ENCODE measurements at regions not wholly inside any gene's neighbourhood (a gene's known extent, or its start where the extent isn't known, plus 50 kb on each side); places are given as distances from the start of the nearest gene placed in this dataset.
"Not testable (repeated sequence)": the region's sequence is repeated elsewhere in the genome, so short reads cannot be mapped to it uniquely, and the experiment has no call there.

DNA sequence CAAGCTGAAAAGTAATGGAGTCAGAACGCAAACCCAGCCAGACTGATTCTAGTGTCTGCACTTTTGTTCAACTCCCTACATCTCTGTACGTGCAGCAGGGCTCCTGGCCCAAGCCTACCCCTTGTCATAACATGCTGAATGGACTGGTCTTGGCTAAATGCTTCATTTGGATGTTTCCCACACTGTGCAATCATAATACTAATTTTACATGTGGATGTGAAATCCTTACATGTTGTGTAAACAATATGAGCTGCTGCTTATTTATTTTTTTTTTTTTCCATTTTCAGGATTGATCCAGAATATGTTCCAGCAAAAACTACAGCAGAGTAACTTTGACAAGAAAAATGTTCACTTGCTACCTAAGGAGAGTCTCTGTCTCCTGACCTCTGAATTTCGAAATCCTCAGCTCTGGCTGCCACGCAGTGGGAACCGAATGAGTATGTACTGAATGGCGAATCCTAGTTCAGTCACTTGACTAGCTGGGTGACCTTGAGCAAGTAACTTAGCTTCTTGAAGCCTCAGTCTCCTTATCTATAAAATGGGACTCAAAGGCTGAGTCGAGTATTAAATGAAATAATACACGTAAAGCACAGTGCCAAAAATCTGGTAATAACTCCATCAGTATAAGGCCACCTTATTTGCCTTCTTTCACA, 133.4 kb downstream of the EHF start:
- no peak for DNase-seq

DNA sequence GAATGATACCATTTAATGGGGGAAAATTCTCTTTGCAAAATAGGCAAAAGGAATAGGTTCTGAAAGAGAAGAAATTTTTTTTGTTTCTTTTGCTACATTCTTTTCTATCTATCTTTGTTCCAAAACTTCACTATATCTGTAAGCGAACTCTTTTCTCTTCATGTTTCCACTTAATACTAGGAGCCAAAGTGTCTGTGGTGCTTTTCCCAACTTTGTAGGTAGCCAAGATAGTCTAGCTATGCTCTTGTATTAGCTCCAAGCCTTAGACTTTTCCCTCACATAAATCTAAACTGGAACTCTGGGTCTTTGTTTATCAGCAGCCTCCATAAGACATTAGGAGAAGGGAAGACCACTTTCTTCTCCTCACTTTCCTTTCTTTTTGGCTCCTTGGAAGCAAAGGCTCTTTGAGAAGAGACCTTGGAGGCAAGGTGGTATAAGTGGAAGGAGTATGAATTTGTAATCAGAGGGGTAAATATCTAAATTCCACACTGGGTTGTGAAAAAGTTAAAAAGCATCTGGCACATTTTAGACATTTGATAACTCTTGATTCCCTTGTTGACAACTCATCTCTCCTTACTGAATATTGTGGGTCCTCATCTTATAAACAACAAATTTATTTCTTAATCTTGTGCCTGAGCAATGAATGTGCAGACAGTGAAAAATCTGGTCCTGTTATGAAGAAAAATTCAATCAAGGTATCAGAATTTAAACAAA, 130.0 kb downstream of the EHF start:
- DNase-seq = no peak

GRCh38 chr11:34749666-34750659, 129.1 kb downstream of the EHF start:
- DNase-seq = peak; percentile 27

DNA sequence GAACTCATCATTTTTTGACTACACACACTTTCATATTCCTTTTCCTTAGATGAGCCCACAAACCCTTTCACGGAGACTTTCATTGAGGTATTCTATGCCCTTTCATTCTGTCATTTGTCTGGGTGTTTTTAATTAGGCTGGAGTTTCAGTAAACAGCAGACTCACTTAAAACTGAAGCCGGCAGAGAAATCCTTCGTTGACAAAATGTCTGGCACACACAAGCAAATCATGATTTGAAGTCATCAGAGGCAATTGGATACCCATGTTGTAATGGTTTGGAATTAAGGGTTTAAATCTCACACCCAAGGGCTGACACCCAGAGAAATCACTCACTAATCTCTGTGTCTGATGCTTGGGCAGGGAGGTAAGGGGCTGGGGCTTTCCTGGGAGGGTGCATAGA, 127.1 kb downstream of the EHF start:
- DNase-seq = no peak

DNA sequence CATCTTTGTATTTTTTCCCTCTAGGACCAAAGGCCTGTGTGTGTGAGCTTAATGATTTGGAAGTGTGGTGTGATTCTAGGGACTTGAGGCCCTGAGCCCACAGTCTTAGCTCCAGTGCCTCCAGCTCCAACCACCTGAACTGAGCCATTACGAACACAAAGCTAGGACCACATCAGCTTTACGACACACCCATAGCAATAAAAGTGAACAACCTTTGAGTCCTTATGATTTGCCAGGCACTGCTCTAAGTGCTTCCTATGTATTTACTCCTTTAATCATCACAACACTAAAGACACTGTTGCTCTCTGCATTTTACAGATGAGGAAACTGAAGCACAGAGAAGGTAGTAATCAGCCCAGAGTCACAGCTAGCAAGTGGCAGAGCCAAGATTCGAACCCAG, 126.4 kb downstream of the EHF start:
- DNase-seq = no peak

DNA sequence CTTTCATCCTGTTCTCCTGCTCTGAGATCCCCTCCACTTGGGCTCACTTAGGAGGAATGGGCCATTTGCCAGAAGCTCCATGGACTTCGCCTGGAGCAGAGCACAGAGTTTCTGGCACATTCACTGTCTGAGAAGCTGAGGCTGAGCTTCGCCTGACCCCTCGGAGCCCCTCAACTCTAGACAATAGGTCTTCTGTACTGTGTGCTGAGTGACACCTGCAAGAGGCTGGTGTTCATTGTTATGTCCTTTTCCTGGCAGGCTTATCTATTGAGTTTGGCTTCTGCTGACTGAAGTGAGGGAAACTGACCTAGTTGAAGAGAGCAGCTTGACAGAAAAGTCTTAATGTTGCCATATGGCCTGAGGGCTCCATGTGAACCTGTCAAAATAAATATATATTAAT, 124.3 kb downstream of the EHF start:
- no peak for DNase-seq

DNA sequence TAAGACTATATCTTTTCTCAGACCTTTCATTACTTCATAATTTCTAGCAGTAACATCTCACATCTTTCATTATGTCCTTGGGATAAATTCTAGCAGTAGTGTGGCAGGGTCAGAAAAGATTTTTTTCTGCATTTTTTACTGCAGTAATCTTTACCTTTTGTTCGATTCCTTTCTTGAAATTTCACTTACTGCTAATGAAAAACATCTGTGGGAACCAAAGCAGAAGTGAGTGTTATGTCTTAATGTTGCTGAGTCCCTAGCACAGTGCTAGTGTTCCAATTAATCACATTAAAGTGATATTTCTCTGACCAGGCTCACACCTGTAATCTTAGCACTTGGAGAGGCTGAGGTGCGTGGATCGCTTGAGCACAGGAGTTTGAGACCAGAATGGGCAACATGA, 123.6 kb downstream of the EHF start:
- no peak for DNase-seq

DNA sequence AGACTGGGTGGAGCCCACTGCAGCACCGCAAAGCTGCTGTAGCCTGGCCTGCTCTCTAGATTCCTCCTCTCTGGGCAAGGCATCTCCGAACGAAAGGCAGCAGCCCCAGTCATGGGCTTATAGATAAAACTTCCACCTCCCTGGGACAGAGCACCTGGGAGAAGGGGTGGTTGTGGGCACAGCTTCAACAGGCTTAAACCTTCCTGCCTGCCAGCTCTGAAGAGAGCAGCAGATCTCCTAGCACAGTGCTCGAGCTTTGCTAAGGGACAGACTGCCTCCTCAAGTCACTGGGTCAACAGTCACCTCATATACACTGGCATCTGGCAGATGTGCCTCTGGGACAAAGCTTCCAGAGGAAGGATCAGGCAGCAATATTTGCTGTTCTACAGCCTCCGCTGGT, 117.3 kb downstream of the EHF start:
- DNase-seq = no peak

GRCh38 chr11:34732831-34733230, 111.9 kb downstream of the EHF start:
- DNase-seq = no peak

DNA sequence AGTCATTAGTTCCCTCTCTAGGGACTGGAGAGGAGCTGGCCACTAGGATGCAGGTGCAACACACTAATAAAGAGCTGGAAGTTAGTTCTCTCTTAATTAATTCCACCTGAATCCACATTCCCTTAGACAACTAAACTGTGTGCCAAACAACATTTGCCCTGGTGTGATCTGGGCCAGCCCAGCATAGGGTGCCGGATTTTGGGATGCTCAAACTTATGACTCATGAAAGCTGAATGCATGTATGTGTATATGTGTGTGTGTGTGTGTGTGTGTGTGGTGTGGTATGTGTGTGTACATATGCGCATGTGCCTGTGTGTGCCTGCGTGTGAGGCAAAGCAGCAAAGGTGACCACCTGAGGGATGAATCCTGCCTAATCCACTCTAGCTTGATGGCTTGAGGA, 110.7 kb downstream of the EHF start:
- DNase-seq = no peak

- DNase-seq = no peak
Measured at GRCh38 chr11:34730544-34731295, 109.8 kb downstream of the EHF start.

DNA sequence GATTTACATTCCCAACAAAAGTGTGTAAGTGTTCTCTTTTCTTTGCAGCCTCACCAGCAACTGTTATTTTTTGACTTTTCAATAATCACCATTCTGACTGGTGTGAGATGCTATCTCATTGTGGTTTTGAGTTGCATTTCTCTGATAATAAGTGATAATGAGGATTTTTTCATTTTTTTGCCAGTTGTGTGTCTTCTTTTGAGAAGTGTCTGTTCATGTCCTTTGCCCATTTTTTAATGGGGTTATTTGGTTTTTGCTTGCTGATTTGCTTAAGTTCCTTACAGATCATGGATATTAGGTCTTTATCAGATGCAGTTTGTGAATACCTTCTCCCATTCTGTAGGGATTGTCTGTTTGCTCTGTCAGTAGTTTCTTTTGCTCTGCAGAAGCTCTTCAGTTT, 107.7 kb downstream of the EHF start:
- DNase-seq = no peak

- no peak for DNase-seq
Measured at GRCh38 chr11:34727228-34727737, 106.4 kb downstream of the EHF start.

- DNase-seq = no peak
Measured at GRCh38 chr11:34724973-34725372, 104.1 kb downstream of the EHF start.

DNA sequence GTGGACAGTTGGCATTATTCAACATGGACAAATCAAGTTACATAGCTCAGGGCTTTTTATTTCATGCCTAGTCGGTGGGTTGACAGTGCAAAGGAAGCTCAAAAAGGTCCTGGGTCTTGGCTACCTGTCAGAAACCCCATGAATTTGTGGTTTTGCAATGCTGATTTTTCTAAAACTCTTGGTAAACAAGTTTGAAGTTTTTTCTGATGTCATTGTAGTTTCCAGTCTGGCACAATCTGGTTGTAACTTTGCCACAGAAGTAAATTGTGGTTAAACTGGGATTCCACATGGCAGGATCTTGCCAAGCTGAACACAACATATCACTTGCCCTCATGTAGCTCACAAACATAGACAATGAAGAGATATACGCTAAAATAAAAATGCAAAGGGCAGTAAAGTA, 100.8 kb downstream of the EHF start:
- no peak for DNase-seq

GRCh38 chr11:34719303-34719848, 98.5 kb downstream of the EHF start:
- no peak for DNase-seq

DNA sequence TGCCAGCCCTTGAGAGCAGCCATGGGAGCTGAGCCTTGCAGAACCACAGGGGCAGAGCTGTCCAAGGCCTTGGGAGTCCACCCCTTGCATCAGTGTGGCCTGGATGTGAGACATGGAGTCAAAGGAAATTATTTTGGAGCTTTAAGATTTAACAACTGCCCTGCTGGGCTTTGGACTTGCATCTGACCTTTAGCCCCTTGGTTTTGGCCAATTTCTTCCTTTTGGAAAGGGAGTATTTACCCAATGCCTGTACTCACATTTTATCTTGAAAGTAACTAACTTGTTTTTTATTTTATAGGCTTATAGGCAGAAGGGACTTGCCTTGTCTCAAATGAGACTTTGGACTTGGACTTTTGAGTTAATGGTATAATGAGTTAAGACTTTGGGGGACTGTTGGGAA, 92.7 kb downstream of the EHF start:
- DNase-seq = not testable (repeated sequence)

Measured in skin of body (tissue), 1 donor.